ENCODE measurements at regions not wholly inside any gene's neighbourhood (a gene's known extent, or its start where the extent isn't known, plus 50 kb on each side); places are given as distances from the start of the nearest gene placed in this dataset.

DNA sequence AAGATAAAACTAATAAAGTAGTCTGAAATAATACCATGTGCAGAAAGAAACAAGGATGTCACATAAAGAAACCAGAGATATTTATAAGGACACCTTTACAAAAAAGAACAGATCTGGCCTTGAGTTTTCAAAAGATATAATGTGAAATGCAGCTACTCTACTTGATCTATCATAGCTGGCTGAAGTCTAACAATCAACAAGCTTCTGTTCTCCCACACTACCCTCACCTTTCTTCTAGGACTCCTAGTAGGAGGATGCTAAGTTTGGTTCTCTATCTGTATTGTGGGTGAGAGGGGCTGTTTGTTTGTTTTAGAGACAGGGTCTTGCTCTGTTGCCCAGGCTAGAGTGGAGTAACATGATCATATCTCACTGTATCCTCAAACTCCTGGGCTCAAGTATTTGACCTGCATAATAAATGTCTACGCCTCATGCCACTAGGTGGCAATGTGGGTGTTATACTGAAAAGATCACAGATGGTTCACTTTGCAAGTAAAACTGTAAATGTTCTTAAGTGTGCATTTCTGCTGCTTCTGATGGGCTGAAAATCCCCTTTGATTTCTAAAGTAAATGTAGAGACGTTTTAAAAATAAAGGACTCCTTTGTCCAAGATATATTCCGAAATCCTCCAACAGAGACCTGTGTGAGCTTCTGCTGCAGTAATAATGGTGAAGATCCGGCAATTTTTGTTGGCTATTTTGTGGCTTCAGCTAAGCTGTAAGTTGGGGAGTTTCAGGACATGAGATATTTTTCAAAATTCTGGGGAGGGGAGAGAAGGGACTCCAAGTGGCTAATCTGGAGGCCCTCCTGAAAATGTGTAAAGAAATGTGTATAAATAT lies 269.3 kb downstream of the DAD1 start:
- TF ChIP-seq, protein P1, sequence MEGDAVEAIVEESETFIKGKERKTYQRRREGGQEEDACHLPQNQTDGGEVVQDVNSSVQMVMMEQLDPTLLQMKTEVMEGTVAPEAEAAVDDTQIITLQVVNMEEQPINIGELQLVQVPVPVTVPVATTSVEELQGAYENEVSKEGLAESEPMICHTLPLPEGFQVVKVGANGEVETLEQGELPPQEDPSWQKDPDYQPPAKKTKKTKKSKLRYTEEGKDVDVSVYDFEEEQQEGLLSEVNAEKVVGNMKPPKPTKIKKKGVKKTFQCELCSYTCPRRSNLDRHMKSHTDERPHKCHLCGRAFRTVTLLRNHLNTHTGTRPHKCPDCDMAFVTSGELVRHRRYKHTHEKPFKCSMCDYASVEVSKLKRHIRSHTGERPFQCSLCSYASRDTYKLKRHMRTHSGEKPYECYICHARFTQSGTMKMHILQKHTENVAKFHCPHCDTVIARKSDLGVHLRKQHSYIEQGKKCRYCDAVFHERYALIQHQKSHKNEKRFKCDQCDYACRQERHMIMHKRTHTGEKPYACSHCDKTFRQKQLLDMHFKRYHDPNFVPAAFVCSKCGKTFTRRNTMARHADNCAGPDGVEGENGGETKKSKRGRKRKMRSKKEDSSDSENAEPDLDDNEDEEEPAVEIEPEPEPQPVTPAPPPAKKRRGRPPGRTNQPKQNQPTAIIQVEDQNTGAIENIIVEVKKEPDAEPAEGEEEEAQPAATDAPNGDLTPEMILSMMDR (IDR thresholded peaks at IDR 0.05): peak; percentile 47 to 53 (median 50)
- TF ChIP-seq POLR2A (IDR thresholded peaks at IDR 0.05): no peak
- TF ChIP-seq POLR2AphosphoS5 (IDR thresholded peaks at IDR 0.05; ENCODE audit: insufficient read depth in 1 of 2, low read depth in 1 of 2): peak in 1 of 2 donors; percentile 34

Data from vagina (tissue), 2 donors.